Neural crest cell (in vitro differentiated cells): ENCODE measurements at regions not wholly inside any gene's neighbourhood (a gene's known extent, or its start where the extent isn't known, plus 50 kb on each side); places are given as distances from the start of the nearest gene placed in this dataset.

Experiments used
- DNase-seq: peaks from one replicate; pipeline ENCODE4 v3.0.0; 2021; ENCODE audit warnings: low read depth, mixed read lengths, low spot score
- H3K27ac Mint-ChIP-seq: one replicate; pipeline ENCODE4 v1.8.0; 2021; ENCODE audit warnings: mild to moderate bottlenecking, mixed read lengths; ENCODE audit not compliant: unreplicated experiment
- H3K27me3 Mint-ChIP-seq: 2 replicates; pipeline ENCODE4 v1.8.0; 2021; ENCODE audit warnings: low read depth, mild to moderate bottlenecking, mixed read lengths
- H3K36me3 Mint-ChIP-seq: 2 replicates; pipeline ENCODE4 v1.8.0; 2021; ENCODE audit warnings: low read depth, mild to moderate bottlenecking, mixed read lengths
- H3K4me1 Mint-ChIP-seq: 2 replicates; pipeline ENCODE4 v1.8.0; 2021; ENCODE audit warnings: mixed read lengths
- H3K4me3 Mint-ChIP-seq: one replicate; pipeline ENCODE4 v1.8.0; 2021; ENCODE audit warnings: mild to moderate bottlenecking, mixed read lengths
- H3K9me3 Mint-ChIP-seq: 2 replicates; pipeline ENCODE4 v1.8.0; 2021; ENCODE audit warnings: mixed read lengths
- TF ChIP-seq, protein P1 (sequence below): fragments of 200-600 bp; sonication (generic); conservative IDR thresholded peaks from 2 replicates; pipeline ENCODE4 v1.5.0; 2021; ENCODE audit warnings: antibody characterized with exemption, mild to moderate bottlenecking

DNA sequence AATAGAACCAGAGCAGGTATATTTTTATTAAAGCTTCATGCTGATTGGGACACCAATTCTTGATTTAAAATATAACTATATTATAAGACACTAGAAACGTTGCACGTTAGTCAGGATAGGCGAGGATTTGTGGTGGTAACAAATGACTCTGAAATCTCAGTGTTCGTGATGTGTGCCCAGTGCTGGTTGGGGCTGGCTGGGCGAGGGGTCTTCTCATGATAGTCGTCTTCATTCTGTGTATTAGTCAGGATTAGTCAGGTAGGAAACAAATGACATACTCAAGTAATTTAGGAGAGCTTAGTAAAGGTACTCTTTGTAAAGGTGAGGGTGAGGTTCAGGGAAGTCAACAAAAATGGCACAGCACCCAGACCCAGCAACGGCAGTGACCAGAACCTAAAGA lies 73.9 kb upstream of the HIF1A start:
- peaks cover 5% of the 10 kb centered on the region for H3K27me3 Mint-ChIP-seq
- no peak for DNase-seq
- no peak overlapping the region for H3K27ac Mint-ChIP-seq
- peaks cover 2% of the 10 kb centered on the region for H3K9me3 Mint-ChIP-seq
- H3K36me3 Mint-ChIP-seq, result no peaks in the 10 kb centered on the region
- H3K4me1 Mint-ChIP-seq, result peaks cover 12% of the 10 kb centered on the region
- TF ChIP-seq, protein P1, sequence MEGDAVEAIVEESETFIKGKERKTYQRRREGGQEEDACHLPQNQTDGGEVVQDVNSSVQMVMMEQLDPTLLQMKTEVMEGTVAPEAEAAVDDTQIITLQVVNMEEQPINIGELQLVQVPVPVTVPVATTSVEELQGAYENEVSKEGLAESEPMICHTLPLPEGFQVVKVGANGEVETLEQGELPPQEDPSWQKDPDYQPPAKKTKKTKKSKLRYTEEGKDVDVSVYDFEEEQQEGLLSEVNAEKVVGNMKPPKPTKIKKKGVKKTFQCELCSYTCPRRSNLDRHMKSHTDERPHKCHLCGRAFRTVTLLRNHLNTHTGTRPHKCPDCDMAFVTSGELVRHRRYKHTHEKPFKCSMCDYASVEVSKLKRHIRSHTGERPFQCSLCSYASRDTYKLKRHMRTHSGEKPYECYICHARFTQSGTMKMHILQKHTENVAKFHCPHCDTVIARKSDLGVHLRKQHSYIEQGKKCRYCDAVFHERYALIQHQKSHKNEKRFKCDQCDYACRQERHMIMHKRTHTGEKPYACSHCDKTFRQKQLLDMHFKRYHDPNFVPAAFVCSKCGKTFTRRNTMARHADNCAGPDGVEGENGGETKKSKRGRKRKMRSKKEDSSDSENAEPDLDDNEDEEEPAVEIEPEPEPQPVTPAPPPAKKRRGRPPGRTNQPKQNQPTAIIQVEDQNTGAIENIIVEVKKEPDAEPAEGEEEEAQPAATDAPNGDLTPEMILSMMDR, result no peak
- H3K4me3 Mint-ChIP-seq, result no peak overlapping the region

DNA sequence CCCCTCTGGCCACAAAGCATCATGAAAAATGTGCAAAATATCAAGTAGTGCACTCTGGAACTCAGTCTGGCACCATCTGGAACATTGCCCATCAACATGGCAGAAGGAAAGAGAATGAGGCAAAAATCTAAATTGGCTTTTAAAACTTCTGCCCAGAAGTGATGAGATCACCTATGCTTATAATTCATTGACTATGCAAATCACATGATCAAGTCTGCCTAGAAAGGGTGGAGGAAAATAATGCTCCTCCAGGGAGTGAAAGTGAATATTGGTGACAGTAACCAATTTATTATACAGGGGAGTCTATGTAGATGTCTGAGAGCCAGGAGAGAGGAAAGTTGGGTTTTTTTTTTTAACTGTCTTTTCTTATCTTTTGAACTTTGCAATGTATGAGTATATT lies 73.3 kb upstream of the HIF1A start:
- no peak overlapping the region for H3K27ac Mint-ChIP-seq
- peaks cover 5% of the 10 kb centered on the region for H3K27me3 Mint-ChIP-seq
- H3K4me1 Mint-ChIP-seq, result peaks cover 12% of the 10 kb centered on the region

DNA sequence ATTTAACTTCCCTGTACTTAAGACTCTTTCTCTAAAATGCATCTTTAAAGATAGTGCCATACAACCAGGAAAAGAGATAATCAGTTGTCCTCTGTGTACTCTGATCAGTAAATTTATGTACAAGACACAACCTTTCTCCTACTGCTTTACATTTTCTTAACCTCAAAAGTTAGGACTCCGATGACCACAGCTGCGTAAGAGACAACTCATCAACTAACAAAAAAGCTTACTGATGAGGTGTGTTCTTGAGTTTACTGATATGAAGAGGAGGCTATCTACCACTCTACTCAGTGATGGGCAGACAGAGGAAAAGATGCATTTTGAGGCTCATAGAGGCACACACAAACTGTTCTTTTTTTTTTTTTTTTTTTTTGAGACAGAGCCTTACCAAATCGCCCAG lies 71.4 kb upstream of the HIF1A start:
- TF ChIP-seq, protein P1, result no peak
- peaks cover 11% of the 10 kb centered on the region for H3K4me1 Mint-ChIP-seq
- H3K4me3 Mint-ChIP-seq, result no peak overlapping the region
- peaks cover 2% of the 10 kb centered on the region for H3K9me3 Mint-ChIP-seq
- no peak for DNase-seq
- no peaks in the 10 kb centered on the region for H3K36me3 Mint-ChIP-seq
- H3K27ac Mint-ChIP-seq, result no peak overlapping the region
- no peaks in the 10 kb centered on the region for H3K27me3 Mint-ChIP-seq

More for the DNA sequence above, 73.3 kb upstream of the HIF1A start:
- Mint-ChIP-seq H3K9me3 (peaks cover 2% of the 10 kb centered on the region), H3K4me3 (no peak overlapping the region), H3K36me3 (no peaks in the 10 kb centered on the region)
- TF ChIP-seq, protein P1, result no peak
- DNase-seq, result no peak

DNA sequence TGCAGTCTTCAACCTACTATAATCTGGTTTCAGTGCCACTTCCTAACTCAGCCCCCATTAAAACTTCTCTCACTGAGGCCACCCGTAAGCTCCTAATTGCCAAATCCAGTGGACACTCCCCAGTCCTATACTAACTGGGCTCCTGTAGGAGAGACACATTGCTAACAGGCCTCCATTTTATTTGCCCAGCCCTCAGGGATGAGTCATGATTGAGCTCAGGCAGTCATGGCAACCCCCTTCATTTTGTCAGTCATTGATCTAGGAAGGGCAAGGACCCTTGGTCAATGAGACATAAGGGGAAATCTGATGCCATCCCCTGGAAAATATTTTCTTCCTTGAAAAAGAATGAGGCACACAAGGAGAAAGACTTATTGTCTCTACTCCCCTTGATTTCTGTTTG lies 70.1 kb upstream of the HIF1A start:
- Mint-ChIP-seq H3K4me3 (no peak overlapping the region), H3K9me3 (peaks cover 2% of the 10 kb centered on the region), H3K27ac (no peak overlapping the region), H3K4me1 (peaks cover 11% of the 10 kb centered on the region), H3K27me3 (no peaks in the 10 kb centered on the region), H3K36me3 (no peaks in the 10 kb centered on the region)
- TF ChIP-seq, protein P1, result no peak
- DNase-seq, result no peak

DNA sequence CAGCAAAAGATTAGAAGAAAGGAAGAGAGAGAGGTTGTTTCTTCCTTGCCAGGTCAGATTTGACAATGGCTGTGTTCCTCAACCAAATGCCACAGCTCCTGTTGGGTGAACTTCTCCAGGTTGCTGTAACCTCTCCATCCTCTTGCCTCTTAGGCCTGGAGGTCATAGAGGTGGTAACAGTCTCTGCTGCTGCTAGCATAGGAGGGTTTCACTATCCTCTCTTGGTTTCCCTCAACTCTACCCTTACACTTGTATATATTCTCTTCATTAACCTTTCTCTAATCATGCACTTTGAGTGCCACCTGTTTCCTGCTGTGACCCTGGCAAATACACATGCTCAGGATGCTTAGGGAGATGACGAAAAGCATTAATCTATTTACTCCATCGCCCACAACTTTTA lies 67.7 kb upstream of the HIF1A start:
- DNase-seq, result no peak
- TF ChIP-seq, protein P1, result no peak
- Mint-ChIP-seq H3K4me1 (peaks cover 18% of the 10 kb centered on the region), H3K27me3 (no peaks in the 10 kb centered on the region), H3K36me3 (no peaks in the 10 kb centered on the region), H3K4me3 (no peak overlapping the region), H3K9me3 (peaks cover 2% of the 10 kb centered on the region), H3K27ac (no peak overlapping the region)
